ENCODE measurements at regions not wholly inside any gene's neighbourhood (a gene's known extent, or its start where the extent isn't known, plus 50 kb on each side); places are given as distances from the start of the nearest gene placed in this dataset.

GRCh38 chr10:111347386-111348013 is 270.7 kb downstream of the ADRA2A start:
- Histone ChIP-seq H3K79me2 (ENCODE audit: control insufficient read depth, insufficient read depth, low read length) (no peaks in the 10 kb centered on the region), H3K4me1 (ENCODE audit: control insufficient read depth, insufficient read depth, low read length) (no peaks in the 10 kb centered on the region), H3K9ac (ENCODE audit: control insufficient read depth, insufficient read depth, low read length) (no peak overlapping the region), H3K4me2 (ENCODE audit: control insufficient read depth, insufficient read depth) (no peak overlapping the region), H4K20me1 (ENCODE audit: control insufficient read depth, insufficient read depth) (no peaks in the 10 kb centered on the region), H3K27ac (ENCODE audit: control insufficient read depth, insufficient read depth) (no peak overlapping the region), H3K36me3 (ENCODE audit: control insufficient read depth in 2 of 2, insufficient read depth in 2 of 2, low read length in 1 of 2) (no peaks in the 10 kb centered on the region), H3K27me3 (replicated peaks in 1 of 2; ENCODE audit: control insufficient read depth in 2 of 2, insufficient read depth in 2 of 2, low read length in 1 of 2) (no peaks in the 10 kb centered on the region; a peak in 1 of 4 replicates), H2AFZ (ENCODE audit: control insufficient read depth, low read depth, low read length) (no peak overlapping the region), H3K9me3 (replicated peaks; ENCODE audit: control insufficient read depth, insufficient read depth, low read length) (no peaks in the 10 kb centered on the region; the same call in 2 of the 3 replicates), H3K4me3 (no peak overlapping the region)
- ChIA-PET POLR2A (no interaction called here), SMC1A (ENCODE audit: uncharacterized antibody, unreplicated experiment) (interaction anchor here (0.7 to 1.0 kb wide), 2 partner anchors 12 to 45 kb away, joined by 3 read pairs; no protein-coding TSS in a partner anchor), CTCF (no interaction called here), RAD21 (ENCODE audit: unreplicated experiment) (interaction anchor here (1.0 kb wide), 1 partner anchor 8 kb away, joined by 3 read pairs; no protein-coding TSS in a partner anchor)
- BruUV-seq (replicated peaks), result no TSS peak
- WGBS (ENCODE audit: insufficient coverage, insufficient replicate concordance, low lambda C conversion rate, missing lambda C conversion rate), result 24% methylated on average over 6 of the region's 6 CpGs
- intact Hi-C loops (cut with micrococcal nuclease; ENCODE audit: unreplicated experiment), result no loop called here
- DNase-seq (ENCODE audit: low read depth, low spot score) (no peak), FAIRE-seq (no peak), ATAC-seq (no peak)
- TF ChIP-seq SIX5 (IDR thresholded peaks at IDR 0.05; ENCODE audit: low read depth, low read length, severe bottlenecking) (no peak), PAX5 (IDR thresholded peaks at IDR 0.05; ENCODE audit: borderline replicate concordance, low read depth, low read length) (no peak), E4F1 (IDR thresholded peaks at IDR 0.05; ENCODE audit: borderline replicate concordance, partially characterized antibody) (no peak), SREBF1 (IDR thresholded peaks at IDR 0.05; ENCODE audit: low read length) (no peak), CBX3 (IDR thresholded peaks at IDR 0.05; ENCODE audit: borderline replicate concordance, low read depth) (no peak), CBX5 (IDR thresholded peaks at IDR 0.05; ENCODE audit: low read depth) (no peak), RCOR1 (conservative IDR thresholded peaks at IDR 0.05; ENCODE audit: low read depth, low read length) (no peak), USF2 (IDR thresholded peaks at IDR 0.05; ENCODE audit: borderline replicate concordance, low read depth, low read length) (no peak), SREBF2 (IDR thresholded peaks at IDR 0.05; ENCODE audit: low read length) (no peak), KAT2A (conservative IDR thresholded peaks at IDR 0.05; ENCODE audit: control insufficient read depth, low read depth, low read length) (no peak), NKRF (conservative IDR thresholded peaks at IDR 0.05) (no peak), IRF3 (IDR thresholded peaks at IDR 0.05) (no peak), NFYA (IDR thresholded peaks at IDR 0.05; ENCODE audit: borderline replicate concordance, low read depth, low read length) (no peak), SMAD5 (IDR thresholded peaks at IDR 0.05; ENCODE audit: low read depth) (no peak)
- in situ Hi-C loops (cut with MboI), result loop anchor here (25.0 kb wide), 1 partner anchor 610 kb away; no protein-coding TSS in a partner anchor
